GM12878 (cell line): ENCODE measurements at regions not wholly inside any gene's neighbourhood (a gene's known extent, or its start where the extent isn't known, plus 50 kb on each side); places are given as distances from the start of the nearest gene placed in this dataset.

Experiments used
- ATAC-seq: fragments of 200-7000 bp; cut with Tn5 transposase; 3 replicates; pipeline ENCODE4 v1.9.1; 2020; ENCODE audit warnings: mild to moderate bottlenecking, moderate library complexity
- BruUV-seq: library from RNA; stranded (reverse); fragments of 400-500 nt; replicated peaks from 2 replicates; lab custom pipeline; 2021; lab: Mats Ljungman, UMichigan
- CTCF ChIA-PET: fragments of 300-600 bp; sonication (Branson Sonifier 250); formaldehyde crosslinking; extraction: SDS; loops from one replicate; lab custom pipeline; 2021; ENCODE audit warnings: inconsistent platforms; lab: Yijun Ruan, JAX
- POLR2A ChIA-PET: fragments of 350-600 bp; formaldehyde crosslinking; extraction: SDS; loops from one replicate; lab custom pipeline; 2021; ENCODE audit warnings: inconsistent platforms; lab: Charles Lee
- RAD21 ChIA-PET: fragments of 300-600 bp; sonication (Branson Sonifier 250); formaldehyde crosslinking; loops from one replicate; lab custom pipeline; 2023; ENCODE audit warnings: antibody characterized with exemption; ENCODE audit not compliant: unreplicated experiment; lab: Charles Lee
- SMC1A ChIA-PET: fragments of 300-600 bp; sonication (Branson Sonifier 250); formaldehyde crosslinking; loops from one replicate; lab custom pipeline; 2023; ENCODE audit not compliant: unreplicated experiment, uncharacterized antibody; lab: Charles Lee
- DNase-seq: peaks from one replicate; pipeline ENCODE4 v3.0.0-alpha.2; 2011; ENCODE audit warnings: low read depth, low spot score
- FAIRE-seq: peaks from 3 replicates; lab custom pipeline; 2011; peaks lifted over from hg19 to GRCh38; lab: Jason Lieb, UNC
- H2AFZ ChIP-seq: 2 replicates; pipeline ENCODE4 v1.6.0; 2011; ENCODE audit warnings: low read depth, low read length, control low read depth; ENCODE audit not compliant: control insufficient read depth
- H3K27ac ChIP-seq: 2 replicates; pipeline ENCODE4 v1.5.1; 2011; ENCODE audit warnings: control low read depth; ENCODE audit not compliant: control insufficient read depth, insufficient read depth
- H3K27me3 ChIP-seq, 2 experiments: replicated peaks in 1 of 2; 2 replicates each; pipeline versions ENCODE4 v1.6.0 to v1.6.1; 2011; ENCODE audit warnings: low read length in 1 of 2; ENCODE audit not compliant: control insufficient read depth in 2 of 2, insufficient read depth in 2 of 2
- H3K36me3 ChIP-seq, 2 experiments: 2 replicates each; pipeline ENCODE4 v1.5.1; 2011; ENCODE audit warnings: low read length in 1 of 2; ENCODE audit not compliant: control insufficient read depth in 2 of 2, insufficient read depth in 2 of 2
- H3K4me1 ChIP-seq: 2 replicates; pipeline ENCODE4 v1.6.1; 2011; ENCODE audit warnings: mild to moderate bottlenecking, low read length, moderate library complexity, mixed read lengths; ENCODE audit not compliant: control insufficient read depth, insufficient read depth
- H3K4me2 ChIP-seq: 2 replicates; pipeline ENCODE4 v1.6.0; 2011; ENCODE audit warnings: control low read depth; ENCODE audit not compliant: control insufficient read depth, insufficient read depth
- H3K4me3 ChIP-seq: fragments of 200-600 bp; sonication (generic); 2 replicates; pipeline ENCODE4 v1.5.1; 2016
- H3K79me2 ChIP-seq: 2 replicates; pipeline ENCODE4 v1.6.0; 2011; ENCODE audit warnings: low read length; ENCODE audit not compliant: control insufficient read depth, insufficient read depth
- H3K9ac ChIP-seq: 2 replicates; pipeline ENCODE4 v1.8.0; 2011; ENCODE audit warnings: low read length, control low read depth, mixed read lengths; ENCODE audit not compliant: control insufficient read depth, insufficient read depth
- H3K9me3 ChIP-seq: replicated peaks from 3 replicates; pipeline ENCODE4 v1.5.1; 2011; ENCODE audit warnings: mild to moderate bottlenecking, low read length; ENCODE audit not compliant: control insufficient read depth, insufficient read depth
- H4K20me1 ChIP-seq: 2 replicates; pipeline ENCODE4 v1.6.0; 2011; ENCODE audit not compliant: control insufficient read depth, insufficient read depth
- BHLHE40 ChIP-seq, 2 experiments: fragments of 450-650 bp in 1 of 2; IDR thresholded peaks; 2 replicates each; pipeline ENCODE4 v1.6.1; 2011 to 2017; ENCODE audit warnings: low read depth in 2 of 2, borderline replicate concordance in 1 of 2, improper control_type of control experiment in 1 of 2, low read length in 1 of 2, mild to moderate bottlenecking in 1 of 2
- BMI1 ChIP-seq: fragments of 450-650 bp; IDR thresholded peaks from 2 replicates; pipeline ENCODE4 v1.6.1; 2016; ENCODE audit warnings: mild to moderate bottlenecking, moderate library complexity, borderline replicate concordance
- E4F1 ChIP-seq: fragments of 450-650 bp; IDR thresholded peaks from 2 replicates; pipeline ENCODE4 v1.6.1; 2018; ENCODE audit warnings: borderline replicate concordance, mild to moderate bottlenecking; ENCODE audit not compliant: partially characterized antibody
- HDGF ChIP-seq: fragments of 450-650 bp; IDR thresholded peaks from 2 replicates; pipeline ENCODE4 v1.6.1; 2016; ENCODE audit warnings: antibody characterized with exemption
- IRF4 ChIP-seq: IDR thresholded peaks from 2 replicates; pipeline ENCODE4 v1.6.1; 2011; ENCODE audit warnings: low read depth, low read length
- KAT2A ChIP-seq: conservative IDR thresholded peaks from 2 replicates; pipeline ENCODE4 v1.6.1; 2011; ENCODE audit warnings: low read depth, low read length; ENCODE audit not compliant: control insufficient read depth
- MYC ChIP-seq: IDR thresholded peaks from 2 replicates; pipeline ENCODE4 v1.6.1; 2011; ENCODE audit warnings: mild to moderate bottlenecking, low read length, moderate library complexity, inconsistent platforms; ENCODE audit not compliant: insufficient read depth, insufficient replicate concordance, insufficient read length, severe bottlenecking
- NFYB ChIP-seq: IDR thresholded peaks from 2 replicates; pipeline ENCODE4 v1.6.1; 2011; ENCODE audit warnings: low read depth, mild to moderate bottlenecking, low read length, improper control_type of control experiment, moderate library complexity; ENCODE audit not compliant: insufficient read depth
- NR2C2 ChIP-seq: IDR thresholded peaks from 2 replicates; pipeline ENCODE4 v1.6.1; 2011; ENCODE audit warnings: borderline replicate concordance, low read depth; ENCODE audit not compliant: control insufficient read depth, insufficient read length
- NRF1 ChIP-seq: conservative IDR thresholded peaks from 2 replicates; pipeline ENCODE4 v1.6.1; 2011; ENCODE audit warnings: mild to moderate bottlenecking, low read depth, low read length, improper control_type of control experiment
- PKNOX1 ChIP-seq: fragments of 450-650 bp; IDR thresholded peaks from 2 replicates; pipeline ENCODE4 v1.6.1; 2016; ENCODE audit warnings: mild to moderate bottlenecking
- SIX5 ChIP-seq: IDR thresholded peaks from 2 replicates; pipeline ENCODE4 v1.6.1; 2011; ENCODE audit warnings: mild to moderate bottlenecking, low read depth, low read length, moderate library complexity; ENCODE audit not compliant: severe bottlenecking
- SUZ12 ChIP-seq: fragments of 200-600 bp; sonication (generic); IDR thresholded peaks from one replicate; pipeline ENCODE4 v1.6.1; 2018; ENCODE audit warnings: antibody characterized with exemption, mild to moderate bottlenecking; ENCODE audit not compliant: unreplicated experiment
- ZNF217 ChIP-seq: fragments of 450-650 bp; IDR thresholded peaks from 2 replicates; pipeline ENCODE4 v1.6.1; 2017; ENCODE audit warnings: antibody characterized with exemption, mild to moderate bottlenecking
- WGBS: methylation state at CpG from one replicate; pipeline ENCODE4 v1.1.6; 2016; ENCODE audit warnings: low lambda C conversion rate; ENCODE audit not compliant: insufficient replicate concordance, insufficient coverage; ENCODE audit errors: missing lambda C conversion rate; 5-methylcytosine and 5-hydroxymethylcytosine counted together
- in situ Hi-C: fragments of 300-500 bp; cut with MboI; formaldehyde crosslinking; loops from 9 replicates; pipeline ENCODE4 v1.14.3; 2018; ENCODE audit warnings: mixed read lengths
- intact Hi-C: fragments of 100-400 bp; cut with micrococcal nuclease; formaldehyde crosslinking; loops from one replicate; pipeline ENCODE4 v1.14.2; 2022; ENCODE audit not compliant: unreplicated experiment

- TF ChIP-seq IRF4 (no peak), E4F1 (no peak), KAT2A (no peak), SUZ12 (no peak), MYC (no peak)
These were observed 769.2 kb downstream of the METTL15 start (continued) for GRCh38 chr11:28877340-28877739.

GRCh38 chr11:28874706-28875105, 766.5 kb downstream of the METTL15 start:
- in situ Hi-C loops: no loop called here
- Histone ChIP-seq H4K20me1 (no peaks in the 10 kb centered on the region), H3K27me3 (no peaks in the 10 kb centered on the region), H3K4me3 (no peak overlapping the region), H3K4me2 (no peak overlapping the region), H2AFZ (no peak overlapping the region), H3K27ac (no peak overlapping the region), H3K9ac (no peak overlapping the region), H3K79me2 (no peaks in the 10 kb centered on the region), H3K9me3 (no peaks in the 10 kb centered on the region), H3K4me1 (no peaks in the 10 kb centered on the region), H3K36me3 (no peaks in the 10 kb centered on the region)
- FAIRE-seq (no peak), DNase-seq (no peak), ATAC-seq (no peak)
- ChIA-PET RAD21 (no interaction called here), CTCF (no interaction called here), SMC1A (no interaction called here), POLR2A (no interaction called here)
- WGBS: 8% methylated on average over 1 of the region's 1 CpG
- BruUV-seq: no TSS peak
- intact Hi-C loops: no loop called here
- TF ChIP-seq SIX5 (no peak), NRF1 (no peak), PKNOX1 (no peak), BHLHE40 (IDR thresholded peaks at IDR 0.05; ENCODE audit: borderline replicate concordance in 1 of 2, low read depth in 2 of 2, low read length in 1 of 2) (no peak), HDGF (no peak), ZNF217 (no peak), E4F1 (no peak), BMI1 (no peak), NR2C2 (no peak), NFYB (no peak)
